RCC 7860 (cell line): ENCODE measurements at regions not wholly inside any gene's neighbourhood (a gene's known extent, or its start where the extent isn't known, plus 50 kb on each side); places are given as distances from the start of the nearest gene placed in this dataset.

Source experiments
- DNase-seq: peaks from one replicate; pipeline ENCODE4 v3.0.0-alpha.2; 2015; ENCODE audit warnings: low spot score
- FAIRE-seq: peaks from 2 replicates; lab custom pipeline; 2012; peaks lifted over from hg19 to GRCh38; lab: Jason Lieb, UNC

DNA sequence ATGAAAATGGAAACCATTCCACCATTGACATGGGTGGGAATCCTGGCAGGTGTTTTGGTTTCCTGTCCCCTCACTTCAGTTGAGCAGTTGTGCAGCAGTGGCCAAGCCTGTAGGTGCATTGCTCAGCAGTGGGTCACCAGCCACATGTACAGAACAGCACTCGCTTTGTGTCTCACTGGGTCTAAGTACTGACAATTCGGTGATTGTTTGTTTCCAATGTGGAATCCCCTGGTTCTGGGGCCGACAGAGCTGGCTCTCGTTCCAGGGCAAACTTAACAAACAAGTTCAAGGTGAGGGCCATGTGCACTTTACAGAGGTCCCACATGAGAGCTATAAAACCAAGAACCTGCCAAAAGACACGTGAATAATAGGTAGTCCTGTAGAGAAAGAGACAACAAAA lies 54.1 kb upstream of the SPATA13 start:
- DNase-seq (no peak), FAIRE-seq (no peak)

DNA sequence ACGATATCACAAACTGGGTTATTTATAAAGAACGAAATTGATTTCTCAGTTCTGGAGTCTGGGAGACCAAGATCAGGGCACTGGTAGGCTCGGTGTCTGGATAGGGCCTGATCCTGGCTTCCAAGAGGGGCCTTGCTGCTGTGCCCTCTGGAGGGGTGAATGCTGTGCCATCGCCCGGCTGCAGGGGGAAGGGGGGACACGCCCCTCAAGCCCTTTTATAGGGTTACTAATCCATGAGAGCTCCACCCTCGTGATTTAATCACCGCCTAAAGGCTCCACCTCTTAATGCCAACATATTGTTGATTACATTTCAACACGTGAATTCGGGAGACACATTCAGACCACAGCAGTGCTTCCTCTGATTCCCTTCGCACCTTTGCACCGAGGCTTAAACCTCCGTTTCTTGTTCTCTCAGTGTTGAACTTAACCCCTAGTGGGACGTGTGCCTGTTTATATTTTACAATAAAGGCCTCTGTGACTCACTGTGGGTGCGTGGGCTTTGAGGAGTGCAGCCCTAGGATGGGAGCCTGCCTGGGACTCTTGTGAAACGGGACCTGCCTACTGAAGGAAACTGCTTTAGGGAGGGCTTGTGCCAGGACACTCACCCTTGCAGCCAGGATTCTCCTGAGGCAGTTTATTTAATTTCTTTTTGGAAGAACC lies 52.4 kb upstream of the SPATA13 start:
- no peak for FAIRE-seq
- DNase-seq, result no peak

DNA sequence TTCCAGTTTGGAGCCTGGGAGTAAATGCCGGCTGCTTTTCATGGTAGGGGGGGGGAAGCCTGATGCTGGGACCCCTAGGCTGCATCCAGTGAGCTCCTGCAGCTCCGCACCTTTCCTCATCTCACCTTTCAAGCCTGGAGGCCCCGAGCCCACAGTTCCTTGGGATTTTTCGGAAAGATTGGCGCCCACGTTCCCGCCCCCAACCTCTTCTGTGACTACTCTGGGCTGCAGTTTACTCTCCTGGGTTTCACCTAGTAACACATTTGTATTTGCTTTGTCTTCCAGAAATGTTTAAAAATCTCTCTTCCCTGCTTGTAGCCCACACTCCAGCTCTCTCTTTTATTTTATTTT lies 51.9 kb upstream of the SPATA13 start:
- DNase-seq (no peak), FAIRE-seq (no peak)

DNA sequence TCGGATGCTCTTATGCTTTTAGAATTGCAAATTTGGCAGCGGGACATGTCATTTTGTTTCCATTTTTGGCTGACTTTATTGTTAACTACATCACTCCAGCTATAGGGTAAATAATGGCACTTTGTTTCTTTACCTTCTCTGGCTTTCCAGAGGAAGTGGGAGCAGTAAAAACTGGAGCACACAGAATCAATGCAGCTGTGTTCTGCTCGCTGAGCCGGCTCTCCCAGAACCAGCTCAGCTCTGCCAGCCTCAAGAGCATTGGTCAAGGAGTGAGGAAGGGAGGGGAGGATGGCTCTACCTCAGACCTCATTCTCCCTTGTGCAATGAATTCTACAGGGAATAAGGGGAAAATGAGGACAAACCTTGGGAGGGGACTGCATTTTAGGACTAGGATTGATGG lies 50.5 kb upstream of the SPATA13 start:
- FAIRE-seq, result no peak
- no peak for DNase-seq
